ENCODE measurements at regions not wholly inside any gene's neighbourhood (a gene's known extent, or its start where the extent isn't known, plus 50 kb on each side); places are given as distances from the start of the nearest gene placed in this dataset.
"Not testable (repeated sequence)": the region's sequence is repeated elsewhere in the genome, so short reads cannot be mapped to it uniquely, and the experiment has no call there.

- no peak for DNase-seq (ENCODE audit: low read depth)
- H3K4me3 ChIP-seq (ENCODE audit: low read depth, low read length): no peak overlapping the region
- TF ChIP-seq, protein P1, sequence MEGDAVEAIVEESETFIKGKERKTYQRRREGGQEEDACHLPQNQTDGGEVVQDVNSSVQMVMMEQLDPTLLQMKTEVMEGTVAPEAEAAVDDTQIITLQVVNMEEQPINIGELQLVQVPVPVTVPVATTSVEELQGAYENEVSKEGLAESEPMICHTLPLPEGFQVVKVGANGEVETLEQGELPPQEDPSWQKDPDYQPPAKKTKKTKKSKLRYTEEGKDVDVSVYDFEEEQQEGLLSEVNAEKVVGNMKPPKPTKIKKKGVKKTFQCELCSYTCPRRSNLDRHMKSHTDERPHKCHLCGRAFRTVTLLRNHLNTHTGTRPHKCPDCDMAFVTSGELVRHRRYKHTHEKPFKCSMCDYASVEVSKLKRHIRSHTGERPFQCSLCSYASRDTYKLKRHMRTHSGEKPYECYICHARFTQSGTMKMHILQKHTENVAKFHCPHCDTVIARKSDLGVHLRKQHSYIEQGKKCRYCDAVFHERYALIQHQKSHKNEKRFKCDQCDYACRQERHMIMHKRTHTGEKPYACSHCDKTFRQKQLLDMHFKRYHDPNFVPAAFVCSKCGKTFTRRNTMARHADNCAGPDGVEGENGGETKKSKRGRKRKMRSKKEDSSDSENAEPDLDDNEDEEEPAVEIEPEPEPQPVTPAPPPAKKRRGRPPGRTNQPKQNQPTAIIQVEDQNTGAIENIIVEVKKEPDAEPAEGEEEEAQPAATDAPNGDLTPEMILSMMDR (IDR thresholded peaks at IDR 0.05; ENCODE audit: insufficient read depth, low read depth, low read length, missing control alignments): no peak
Measured at GRCh38 chrX:131650637-131651410, 107.0 kb downstream of the OR13H1 start.

DNA sequence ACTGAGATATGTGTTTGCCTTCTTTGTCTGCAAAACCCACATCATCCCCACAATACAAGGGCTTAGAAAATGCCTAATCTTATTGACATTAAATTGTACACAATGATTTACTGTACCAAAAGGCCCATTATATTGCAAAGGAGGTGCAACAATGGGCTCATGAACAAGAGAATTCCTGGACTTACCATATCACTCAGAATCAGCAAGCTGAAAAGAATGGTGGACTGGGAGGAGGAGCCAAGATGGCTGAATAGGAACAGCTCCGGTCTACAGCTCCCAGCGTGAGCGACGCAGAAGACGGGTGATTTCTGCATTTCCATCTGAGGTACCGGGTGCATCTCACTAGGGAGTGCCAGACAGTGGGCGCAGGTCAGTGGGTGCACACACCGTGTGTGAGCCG is 119.9 kb downstream of the OR13H1 start:
- DNase-seq (ENCODE audit: low read depth); H3K4me3 ChIP-seq (ENCODE audit: low read depth, low read length): not testable (repeated sequence)

DNA sequence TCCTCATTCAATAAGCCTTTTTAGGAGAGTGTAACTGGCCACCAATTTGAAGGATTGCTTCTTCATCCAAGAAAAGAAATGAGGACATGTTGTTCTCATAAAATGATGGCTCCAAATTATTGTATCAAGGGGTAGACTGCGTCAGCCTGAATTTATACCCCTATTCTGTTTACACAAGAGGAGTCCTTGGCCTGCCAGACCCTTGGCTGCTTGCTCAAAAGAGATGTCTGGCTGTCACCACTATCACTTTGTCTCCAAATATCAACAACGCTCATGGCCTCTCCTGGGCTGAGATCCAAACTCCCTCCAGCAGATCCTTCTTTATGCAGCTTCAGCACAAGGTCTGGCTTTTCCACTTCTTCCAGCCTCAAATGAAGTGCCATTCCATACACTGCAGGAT is 127.9 kb downstream of the OR13H1 start:
- no peak overlapping the region for H3K4me3 ChIP-seq (ENCODE audit: low read depth, low read length)
- TF ChIP-seq, protein P1 (IDR thresholded peaks at IDR 0.05; ENCODE audit: insufficient read depth, low read depth, low read length, missing control alignments): no peak
- no peak for DNase-seq (ENCODE audit: low read depth)

GRCh38 chrX:131675596-131676194 is 131.8 kb downstream of the OR13H1 start:
- peak; percentile 3 for DNase-seq (ENCODE audit: low read depth)
- TF ChIP-seq, protein P1 (IDR thresholded peaks at IDR 0.05; ENCODE audit: insufficient read depth, low read depth, low read length, missing control alignments): peak; percentile 22
- no peak overlapping the region for H3K4me3 ChIP-seq (ENCODE audit: low read depth, low read length)

- DNase-seq (ENCODE audit: low read depth): peak; percentile 37
- TF ChIP-seq, protein P1 (IDR thresholded peaks at IDR 0.05; ENCODE audit: insufficient read depth, low read depth, low read length, missing control alignments): peak; percentile 70
- no peak overlapping the region for H3K4me3 ChIP-seq (ENCODE audit: low read depth, low read length)
Measured at GRCh38 chrX:131677655-131678628, 134.1 kb downstream of the OR13H1 start.

- not testable (repeated sequence) for H3K4me3 ChIP-seq (ENCODE audit: low read depth, low read length); DNase-seq (ENCODE audit: low read depth)
Measured at GRCh38 chrX:131682735-131683134, 138.9 kb downstream of the OR13H1 start.

DNA sequence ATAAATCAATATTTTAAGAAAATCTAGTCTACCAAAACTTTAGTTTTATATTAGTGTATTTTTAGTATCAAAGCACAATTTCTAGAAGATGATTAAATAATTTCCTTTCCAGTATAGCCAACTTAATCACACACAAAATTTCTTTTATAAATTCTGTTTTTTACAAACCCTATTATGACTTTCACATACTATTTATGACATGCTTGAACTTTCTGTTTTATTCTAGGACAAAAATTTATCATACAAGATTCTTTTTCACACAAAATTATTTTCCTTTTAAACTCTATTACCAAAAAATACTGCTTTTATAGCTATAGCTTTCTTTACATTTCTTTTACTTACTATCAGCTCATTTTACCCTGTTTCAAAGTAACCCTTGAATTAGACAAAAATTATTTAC is 149.5 kb downstream of the OR13H1 start:
- no peak overlapping the region for H3K4me3 ChIP-seq (ENCODE audit: low read depth, low read length)
- DNase-seq (ENCODE audit: low read depth): no peak
- TF ChIP-seq, protein P1 (IDR thresholded peaks at IDR 0.05; ENCODE audit: insufficient read depth, low read depth, low read length, missing control alignments): no peak

DNA sequence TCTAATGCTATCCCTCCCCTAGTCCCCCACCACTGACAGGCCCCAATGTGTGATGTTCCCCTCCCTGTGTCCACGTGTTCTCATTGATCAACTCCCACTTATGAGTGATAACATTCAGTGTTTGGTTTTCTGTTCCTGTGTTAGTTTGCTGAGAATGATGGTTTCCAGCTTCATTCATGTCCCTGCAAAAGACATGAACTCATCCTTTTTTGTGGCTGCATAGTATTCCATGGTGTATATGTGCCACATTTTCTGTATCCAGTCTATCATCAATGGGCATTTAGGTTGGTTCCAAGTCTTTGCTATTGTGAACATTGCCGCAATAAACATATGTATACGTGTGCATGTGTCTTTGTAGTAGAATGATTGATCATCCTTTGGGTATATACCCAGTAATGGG is 153.1 kb downstream of the OR13H1 start:
- H3K4me3 ChIP-seq (ENCODE audit: low read depth, low read length); DNase-seq (ENCODE audit: low read depth): not testable (repeated sequence)

Measured in GM12865 (cell line).